ENCODE measurements at regions not wholly inside any gene's neighbourhood (a gene's known extent, or its start where the extent isn't known, plus 50 kb on each side); places are given as distances from the start of the nearest gene placed in this dataset.
"Not testable (repeated sequence)": the region's sequence is repeated elsewhere in the genome, so short reads cannot be mapped to it uniquely, and the experiment has no call there.

- no peak overlapping the region for H3K27ac ChIP-seq
- no peak for DNase-seq
- H3K36me3 ChIP-seq, result no peaks in the 10 kb centered on the region; the same call in 1 of the 2 replicates
- H3K27me3 ChIP-seq (ENCODE audit: insufficient read depth, low read depth, severe bottlenecking), result no peaks in the 10 kb centered on the region
- no peaks in the 10 kb centered on the region for H3K9me3 ChIP-seq (ENCODE audit: severe bottlenecking)
- no peak for TF ChIP-seq CTCF (IDR thresholded peaks at IDR 0.05; ENCODE audit: low read depth, low read length)
- no peak overlapping the region for H3K4me3 ChIP-seq (ENCODE audit: low read depth, low read length)
These were observed 143.4 kb upstream of the TMEM168 start for GRCh38 chr7:112933598-112933997.

GRCh38 chr7:112930787-112931186 lies 140.6 kb upstream of the TMEM168 start:
- Histone ChIP-seq H3K27me3 (ENCODE audit: insufficient read depth, low read depth, severe bottlenecking) (no peaks in the 10 kb centered on the region), H3K9me3 (ENCODE audit: severe bottlenecking) (no peaks in the 10 kb centered on the region), H3K36me3 (no peaks in the 10 kb centered on the region; the same call in 1 of the 2 replicates), H3K4me3 (ENCODE audit: low read depth, low read length) (no peak overlapping the region), H3K27ac (no peak overlapping the region)
- no peak for DNase-seq
- TF ChIP-seq CTCF (IDR thresholded peaks at IDR 0.05; ENCODE audit: low read depth, low read length), result no peak

GRCh38 chr7:112929421-112929820 lies 139.2 kb upstream of the TMEM168 start:
- Histone ChIP-seq H3K27ac (no peak overlapping the region), H3K36me3 (no peaks in the 10 kb centered on the region; the same call in 1 of the 2 replicates)

GRCh38 chr7:112926018-112926417 lies 135.8 kb upstream of the TMEM168 start:
- TF ChIP-seq CTCF (IDR thresholded peaks at IDR 0.05; ENCODE audit: low read depth, low read length), result no peak
- no peak for DNase-seq
- Histone ChIP-seq H3K27me3 (ENCODE audit: insufficient read depth, low read depth, severe bottlenecking) (no peaks in the 10 kb centered on the region), H3K4me3 (ENCODE audit: low read depth, low read length) (no peak overlapping the region), H3K9me3 (ENCODE audit: severe bottlenecking) (no peaks in the 10 kb centered on the region), H3K36me3 (no peaks in the 10 kb centered on the region), H3K27ac (no peak overlapping the region)

More at GRCh38 chr7:112929421-112929820, 139.2 kb upstream of the TMEM168 start:
- no peak for TF ChIP-seq CTCF (IDR thresholded peaks at IDR 0.05; ENCODE audit: low read depth, low read length)
- H3K4me3 ChIP-seq (ENCODE audit: low read depth, low read length), result no peak overlapping the region
- no peaks in the 10 kb centered on the region for H3K27me3 ChIP-seq (ENCODE audit: insufficient read depth, low read depth, severe bottlenecking)
- no peaks in the 10 kb centered on the region for H3K9me3 ChIP-seq (ENCODE audit: severe bottlenecking)
- no peak for DNase-seq

GRCh38 chr7:112922546-112922945 lies 132.4 kb upstream of the TMEM168 start:
- not testable (repeated sequence) for H3K27ac ChIP-seq; H3K4me3 ChIP-seq (ENCODE audit: low read depth, low read length)

GRCh38 chr7:112916431-112916830 lies 126.2 kb upstream of the TMEM168 start:
- H3K27me3 ChIP-seq (ENCODE audit: insufficient read depth, low read depth, severe bottlenecking); H3K4me3 ChIP-seq (ENCODE audit: low read depth, low read length); DNase-seq; H3K9me3 ChIP-seq (ENCODE audit: severe bottlenecking); H3K36me3 ChIP-seq; H3K27ac ChIP-seq: not testable (repeated sequence)

More at GRCh38 chr7:112922546-112922945, 132.4 kb upstream of the TMEM168 start:
- not testable (repeated sequence) for DNase-seq; H3K27me3 ChIP-seq (ENCODE audit: insufficient read depth, low read depth, severe bottlenecking); H3K36me3 ChIP-seq; H3K9me3 ChIP-seq (ENCODE audit: severe bottlenecking)

GRCh38 chr7:112908086-112908485 lies 117.9 kb upstream of the TMEM168 start:
- no peak for DNase-seq
- H3K4me3 ChIP-seq (ENCODE audit: low read depth, low read length), result no peak overlapping the region

More at GRCh38 chr7:112908086-112908485, 117.9 kb upstream of the TMEM168 start:
- no peak for TF ChIP-seq CTCF (IDR thresholded peaks at IDR 0.05; ENCODE audit: low read depth, low read length)
- H3K9me3 ChIP-seq (ENCODE audit: severe bottlenecking), result peaks cover 2% of the 10 kb centered on the region
- H3K36me3 ChIP-seq, result peaks cover 4% of the 10 kb centered on the region; the same call in 1 of the 2 replicates
- no peaks in the 10 kb centered on the region for H3K27me3 ChIP-seq (ENCODE audit: insufficient read depth, low read depth, severe bottlenecking)
- no peak overlapping the region for H3K27ac ChIP-seq

Data from WERI-Rb-1 (cell line).